KOPT-K1 (cell line): ENCODE measurements at regions not wholly inside any gene's neighbourhood (a gene's known extent, or its start where the extent isn't known, plus 50 kb on each side); places are given as distances from the start of the nearest gene placed in this dataset.
"Not testable (repeated sequence)": the region's sequence is repeated elsewhere in the genome, so short reads cannot be mapped to it uniquely, and the experiment has no call there.

Experiments
- H3K27ac ChIP-seq: fragments of 200-600 bp; sonication (generic); 2 replicates; pipeline ENCODE4 v1.5.1; 2016; ENCODE audit warnings: antibody characterized with exemption, mild to moderate bottlenecking, low read depth, low read length; ENCODE audit not compliant: poor library complexity, severe bottlenecking
- H3K36me3 ChIP-seq: fragments of 200-600 bp; sonication (generic); 2 replicates; pipeline ENCODE4 v1.5.1; 2017; ENCODE audit warnings: antibody characterized with exemption, mild to moderate bottlenecking, low read length, moderate library complexity; ENCODE audit not compliant: insufficient read depth
- H3K9me3 ChIP-seq: fragments of 200-600 bp; sonication (generic); 2 replicates; pipeline ENCODE4 v1.5.1; 2017; ENCODE audit warnings: antibody characterized with exemption, low read length, mild to moderate bottlenecking; ENCODE audit not compliant: insufficient read depth, poor library complexity, severe bottlenecking

DNA sequence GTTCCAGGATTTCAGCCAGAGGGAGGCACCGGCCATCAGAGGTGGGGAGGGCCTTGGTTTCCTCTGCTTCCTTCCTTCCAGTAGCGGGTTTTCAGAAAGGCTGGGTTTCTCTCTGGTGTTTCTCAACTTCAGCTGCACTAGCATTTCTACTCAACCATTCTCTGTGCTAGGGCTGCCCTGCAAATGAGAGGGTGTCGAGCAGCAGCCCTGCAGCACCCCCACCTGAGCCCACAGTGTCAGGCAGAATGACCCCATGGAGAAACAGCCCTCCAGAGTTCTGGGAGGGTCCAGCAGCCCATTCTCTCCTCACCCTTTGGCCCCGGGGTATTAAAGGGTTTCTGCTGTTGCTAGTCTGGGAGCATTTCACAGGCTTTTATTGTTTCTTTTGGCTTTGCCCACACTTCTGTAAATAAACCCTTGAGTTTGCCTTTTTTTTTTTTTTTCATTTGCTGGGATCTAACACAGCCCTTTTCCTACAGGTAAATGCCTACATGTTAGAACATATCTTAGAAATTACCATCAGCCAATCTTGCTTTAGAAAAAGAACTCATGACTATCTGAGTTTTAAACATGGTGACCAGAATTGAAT is 151.5 kb upstream of the VIPR2 start:
- no peaks in the 10 kb centered on the region for H3K9me3 ChIP-seq
- H3K27ac ChIP-seq, result no peak overlapping the region
- H3K36me3 ChIP-seq, result no peaks in the 10 kb centered on the region

- not testable (repeated sequence) for H3K9me3 ChIP-seq, H3K36me3 ChIP-seq, H3K27ac ChIP-seq
These were observed 141.8 kb upstream of the VIPR2 start for GRCh38 chr7:159286487-159286886.

GRCh38 chr7:159281573-159281972 is 136.9 kb upstream of the VIPR2 start:
- H3K27ac ChIP-seq, result no peak overlapping the region
- peaks cover 14% of the 10 kb centered on the region for H3K9me3 ChIP-seq
- H3K36me3 ChIP-seq, result no peaks in the 10 kb centered on the region

- peaks cover 21% of the 10 kb centered on the region for H3K9me3 ChIP-seq
- no peak overlapping the region for H3K27ac ChIP-seq
- H3K36me3 ChIP-seq, result no peaks in the 10 kb centered on the region
These were observed 135.3 kb upstream of the VIPR2 start for GRCh38 chr7:159280008-159280407.

- Histone ChIP-seq H3K9me3 (peaks cover 50% of the 10 kb centered on the region), H3K27ac (no peak overlapping the region), H3K36me3 (no peaks in the 10 kb centered on the region)
These were observed 128.1 kb upstream of the VIPR2 start for GRCh38 chr7:159272739-159273138.

- H3K27ac ChIP-seq, result no peak overlapping the region
- H3K36me3 ChIP-seq, result no peaks in the 10 kb centered on the region
- peaks cover 50% of the 10 kb centered on the region for H3K9me3 ChIP-seq
These were observed 127.1 kb upstream of the VIPR2 start for GRCh38 chr7:159271781-159272180.

- no peak overlapping the region for H3K27ac ChIP-seq
- H3K9me3 ChIP-seq, result peaks cover 39% of the 10 kb centered on the region
- no peaks in the 10 kb centered on the region for H3K36me3 ChIP-seq
These were observed 125.1 kb upstream of the VIPR2 start for GRCh38 chr7:159269745-159270144.

DNA sequence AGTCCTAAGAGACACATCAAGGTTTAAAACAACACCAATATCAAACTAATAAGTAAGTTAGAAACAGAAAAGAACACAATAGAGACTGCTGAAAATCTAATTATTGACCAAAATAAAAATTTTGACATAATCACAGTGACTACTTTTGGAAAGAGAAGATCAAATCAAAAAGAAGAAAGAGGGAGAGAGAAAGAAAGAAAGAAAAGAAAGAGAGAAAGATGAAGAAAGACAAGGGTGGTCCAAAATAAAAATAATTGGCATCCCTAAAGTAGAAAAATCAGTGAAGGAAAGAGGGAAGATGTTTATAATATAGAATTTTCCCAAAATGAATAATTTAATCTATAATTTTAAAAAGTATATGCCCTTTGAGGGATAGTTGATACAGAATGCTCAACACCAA is 118.8 kb upstream of the VIPR2 start:
- H3K27ac ChIP-seq, result no peak overlapping the region
- peaks cover 20% of the 10 kb centered on the region for H3K9me3 ChIP-seq
- no peaks in the 10 kb centered on the region for H3K36me3 ChIP-seq

GRCh38 chr7:159253657-159254056 is 109.0 kb upstream of the VIPR2 start:
- no peaks in the 10 kb centered on the region for H3K9me3 ChIP-seq
- H3K27ac ChIP-seq, result no peak overlapping the region
- H3K36me3 ChIP-seq, result no peaks in the 10 kb centered on the region

GRCh38 chr7:159250471-159250870 is 105.8 kb upstream of the VIPR2 start:
- no peak overlapping the region for H3K27ac ChIP-seq
- H3K36me3 ChIP-seq, result no peaks in the 10 kb centered on the region
- no peaks in the 10 kb centered on the region for H3K9me3 ChIP-seq

- no peaks in the 10 kb centered on the region for H3K9me3 ChIP-seq
These were observed 105.0 kb upstream of the VIPR2 start for GRCh38 chr7:159249671-159250070.

DNA sequence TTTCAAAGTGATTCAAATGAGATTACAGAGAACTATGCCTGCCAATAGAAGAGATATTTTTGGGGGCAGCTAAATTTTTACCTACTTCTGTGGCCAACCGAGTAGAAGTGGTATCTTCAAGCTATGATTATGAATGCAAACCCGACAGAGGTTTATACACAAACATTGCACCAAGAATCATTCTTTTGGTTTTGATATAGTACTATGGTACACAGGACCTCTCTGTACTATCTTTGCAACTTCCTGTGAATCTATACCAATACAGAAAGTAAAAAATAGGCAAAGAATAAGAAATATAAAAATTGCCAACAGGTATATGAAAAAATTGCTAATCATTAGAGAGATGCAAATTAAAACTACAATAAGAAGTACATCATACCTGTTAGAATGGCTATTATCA is 103.2 kb upstream of the VIPR2 start:
- H3K9me3 ChIP-seq, result no peaks in the 10 kb centered on the region
- H3K27ac ChIP-seq, result no peak overlapping the region
- H3K36me3 ChIP-seq, result no peaks in the 10 kb centered on the region

More at GRCh38 chr7:159249671-159250070, 105.0 kb upstream of the VIPR2 start:
- no peak overlapping the region for H3K27ac ChIP-seq
- no peaks in the 10 kb centered on the region for H3K36me3 ChIP-seq

DNA sequence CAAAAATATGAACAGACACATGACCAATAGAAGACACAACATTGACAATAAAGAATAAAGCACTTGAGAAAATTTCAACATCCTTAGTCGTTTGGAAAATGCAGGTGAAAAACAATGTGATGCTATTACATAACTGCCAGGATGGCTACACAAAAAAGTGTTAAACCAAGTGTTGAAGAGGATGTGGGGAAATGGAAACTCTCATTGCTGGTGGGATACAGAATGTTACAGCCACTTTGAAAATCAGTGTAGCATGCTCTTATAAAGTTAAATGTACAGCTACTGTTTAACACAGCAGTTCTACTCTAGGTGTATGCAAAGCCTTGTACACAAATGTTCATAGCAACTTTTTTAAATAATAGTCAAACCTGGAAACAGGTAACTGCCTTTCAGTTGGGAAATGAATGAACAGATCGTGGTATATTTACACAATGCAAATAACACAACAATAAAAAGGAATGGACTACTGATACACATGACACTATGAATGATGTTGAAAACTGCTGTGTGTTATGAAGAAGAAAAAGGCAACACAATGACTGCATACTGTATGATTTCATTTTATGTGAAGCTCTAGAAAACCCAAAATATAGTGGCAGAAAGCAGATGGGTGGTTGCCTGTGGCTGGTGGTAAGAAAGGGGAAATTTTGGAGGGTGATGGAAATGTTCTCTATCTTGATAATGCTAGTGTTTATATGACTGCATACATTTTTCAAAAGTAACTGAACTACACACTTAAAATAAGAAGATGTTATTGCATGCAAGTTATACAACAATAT is 102.2 kb upstream of the VIPR2 start:
- Histone ChIP-seq H3K27ac (no peak overlapping the region), H3K36me3 (no peaks in the 10 kb centered on the region), H3K9me3 (no peaks in the 10 kb centered on the region)

- Histone ChIP-seq H3K36me3 (no peaks in the 10 kb centered on the region), H3K9me3 (no peaks in the 10 kb centered on the region), H3K27ac (no peak overlapping the region)
These were observed 96.3 kb upstream of the VIPR2 start for GRCh38 chr7:159240962-159241361.

DNA sequence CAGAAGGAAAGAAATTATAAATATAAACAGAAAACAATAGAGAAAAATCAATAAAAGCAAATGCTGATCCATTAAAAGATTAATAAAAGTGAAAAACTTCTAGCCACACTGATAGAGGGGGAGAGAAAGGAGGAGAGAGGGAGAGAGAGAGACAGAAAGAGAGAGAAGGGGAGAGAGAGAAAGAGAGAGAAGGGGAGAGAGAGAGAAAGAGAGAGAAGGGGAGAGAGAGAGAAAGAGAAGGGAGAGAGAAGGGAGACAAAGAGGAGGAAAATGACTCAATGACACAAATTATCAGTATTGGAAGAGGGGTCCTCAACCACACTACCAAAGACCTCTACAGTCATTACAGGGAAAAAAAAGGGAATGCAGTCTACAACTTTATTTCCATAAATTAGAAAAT is 94.4 kb upstream of the VIPR2 start:
- no peaks in the 10 kb centered on the region for H3K9me3 ChIP-seq
- no peaks in the 10 kb centered on the region for H3K36me3 ChIP-seq
- no peak overlapping the region for H3K27ac ChIP-seq

GRCh38 chr7:159238541-159238940 is 93.9 kb upstream of the VIPR2 start:
- no peaks in the 10 kb centered on the region for H3K9me3 ChIP-seq
- H3K27ac ChIP-seq, result no peak overlapping the region
- no peaks in the 10 kb centered on the region for H3K36me3 ChIP-seq
